ENCODE measurements at regions not wholly inside any gene's neighbourhood (a gene's known extent, or its start where the extent isn't known, plus 50 kb on each side); places are given as distances from the start of the nearest gene placed in this dataset.
"Not testable (repeated sequence)": the region's sequence is repeated elsewhere in the genome, so short reads cannot be mapped to it uniquely, and the experiment has no call there.

GRCh38 chr6:169861431-169862042 is 110.1 kb downstream of the ERMARD start:
- no peak for DNase-seq (ENCODE audit: low spot score)

GRCh38 chr6:169859978-169860703 is 108.7 kb downstream of the ERMARD start:
- no peak for DNase-seq (ENCODE audit: low spot score)

DNA sequence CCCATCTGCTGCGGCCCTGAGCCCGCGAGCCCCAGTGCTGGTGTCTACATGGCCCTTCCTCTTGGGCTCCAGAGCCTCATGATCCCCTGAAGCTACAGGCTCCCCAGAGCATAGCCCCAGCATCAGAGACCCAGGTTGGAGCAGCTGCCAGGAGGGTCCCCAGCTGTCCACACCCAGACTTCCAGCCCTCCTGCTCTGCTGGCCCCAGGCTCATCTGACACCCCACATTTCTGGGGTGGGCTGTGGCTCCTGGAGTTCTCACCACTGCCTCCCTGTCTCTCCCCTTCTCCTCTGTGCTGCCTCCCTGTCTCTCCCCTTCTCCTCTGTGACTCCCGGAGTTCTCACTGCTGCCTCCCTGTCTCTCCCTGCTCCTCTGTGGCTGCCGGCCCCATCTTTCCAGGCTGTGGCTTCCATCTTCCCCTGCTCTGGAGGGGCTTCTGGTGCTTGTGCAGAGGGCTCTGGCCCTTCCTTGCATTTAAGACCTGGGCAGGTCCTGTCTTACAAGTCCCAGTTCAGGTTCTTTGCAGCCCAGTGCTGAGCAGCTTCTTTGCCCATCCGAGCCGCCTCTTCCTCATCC is 108.1 kb downstream of the ERMARD start:
- DNase-seq (ENCODE audit: low spot score), result no peak

DNA sequence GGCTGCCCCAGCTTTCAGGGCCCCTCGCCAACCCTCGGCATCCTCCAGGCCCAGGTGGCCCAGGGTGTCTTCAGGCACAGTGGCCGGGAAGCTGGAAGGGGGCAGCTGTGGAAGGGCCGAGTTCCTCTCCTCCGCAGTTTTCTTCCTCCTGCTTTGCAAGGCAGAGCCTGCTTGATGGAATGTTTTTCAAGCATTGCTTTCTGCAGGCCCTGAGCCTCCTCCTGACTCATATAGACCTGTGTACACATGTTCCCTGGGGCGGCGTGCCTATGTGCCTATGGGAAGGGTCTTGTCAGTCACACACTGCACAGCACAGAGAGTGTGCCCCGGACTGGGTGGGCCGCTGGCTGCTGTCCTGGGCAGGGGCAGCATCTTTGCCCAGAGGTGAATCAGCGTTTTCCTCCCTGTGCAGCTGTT is 107.5 kb downstream of the ERMARD start:
- no peak for DNase-seq (ENCODE audit: low spot score)

GRCh38 chr6:169858293-169858934 is 107.0 kb downstream of the ERMARD start:
- no peak for DNase-seq (ENCODE audit: low spot score)

GRCh38 chr6:169857343-169858292 is 106.2 kb downstream of the ERMARD start:
- DNase-seq (ENCODE audit: low spot score), result no peak

- not testable (repeated sequence) for DNase-seq (ENCODE audit: low spot score)
These were observed 105.3 kb downstream of the ERMARD start for GRCh38 chr6:169856442-169857342.

- no peak for DNase-seq (ENCODE audit: low spot score)
These were observed 103.4 kb downstream of the ERMARD start for GRCh38 chr6:169854813-169855212.

DNA sequence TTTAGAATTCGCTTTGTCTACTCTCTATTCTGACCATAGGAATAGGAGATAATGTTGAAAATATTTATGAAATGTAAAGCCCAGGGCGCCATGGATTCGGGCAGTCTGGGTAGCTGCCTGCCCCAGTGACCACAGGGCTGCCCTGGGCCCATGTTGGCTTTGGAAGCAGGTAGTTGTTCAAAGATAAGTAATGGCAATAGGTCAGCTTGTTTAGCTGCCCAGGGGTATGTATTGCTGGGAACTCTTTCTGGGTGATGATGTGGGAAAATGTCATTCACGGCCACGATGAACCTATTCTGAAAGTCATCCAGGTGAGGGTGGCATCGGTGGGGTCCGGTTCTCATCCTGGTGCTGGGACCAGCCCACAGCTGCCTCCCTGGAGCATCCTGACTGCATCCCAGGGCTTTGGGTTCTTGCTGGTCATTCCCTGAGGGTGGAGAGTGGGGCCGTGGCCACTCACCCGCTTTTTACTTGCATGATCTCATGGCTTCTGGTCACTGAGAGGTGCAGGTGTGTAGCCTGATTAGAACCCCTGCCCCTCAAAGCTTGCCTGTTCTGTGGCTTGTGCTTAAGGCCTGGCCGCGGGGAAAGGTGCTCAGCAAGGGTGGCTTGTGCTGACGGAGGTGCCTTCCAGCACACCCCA is 102.8 kb downstream of the ERMARD start:
- DNase-seq (ENCODE audit: low spot score), result no peak

DNA sequence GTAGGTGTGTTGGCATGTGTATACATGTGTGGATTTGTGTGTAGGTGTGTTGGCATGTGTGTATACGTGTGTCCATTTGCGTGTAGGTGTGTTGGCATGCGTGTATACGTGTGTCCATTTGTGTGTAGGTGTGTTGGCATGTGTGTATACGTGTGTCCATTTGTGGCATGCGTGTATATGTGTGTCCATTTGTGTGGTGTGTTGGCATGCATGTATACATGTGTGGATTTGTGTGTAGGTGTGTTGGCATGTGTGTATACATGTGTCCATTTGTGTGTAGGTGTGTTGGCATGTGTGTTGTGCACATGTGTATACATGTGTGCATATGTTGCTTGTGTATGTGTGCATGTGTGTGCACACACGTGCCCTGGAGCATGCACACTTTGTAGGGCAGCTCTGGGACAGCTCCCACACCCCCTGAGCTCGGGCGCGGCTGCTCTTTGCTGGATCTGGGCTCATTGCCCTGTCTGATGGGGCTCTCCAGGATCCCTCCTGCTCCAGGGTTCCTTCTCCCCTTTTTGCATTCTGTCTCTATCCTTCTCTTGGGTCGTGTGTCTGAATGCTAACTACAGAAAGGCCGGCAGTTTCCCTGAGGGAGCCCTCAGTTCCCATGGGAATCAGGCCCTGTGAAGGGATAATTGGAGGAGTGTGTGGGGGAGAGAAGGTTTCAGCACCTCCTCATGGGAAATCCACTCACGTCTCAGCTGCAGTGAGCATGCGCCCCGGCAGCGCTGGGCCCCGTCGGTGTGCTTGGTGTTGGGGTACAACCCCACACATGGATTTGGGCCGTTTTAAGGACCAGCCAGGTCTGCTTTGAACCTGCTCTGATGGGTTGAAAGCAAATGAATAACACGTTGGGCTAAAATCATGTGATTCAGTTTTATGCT is 102.0 kb downstream of the ERMARD start:
- no peak for DNase-seq (ENCODE audit: low spot score)

DNA sequence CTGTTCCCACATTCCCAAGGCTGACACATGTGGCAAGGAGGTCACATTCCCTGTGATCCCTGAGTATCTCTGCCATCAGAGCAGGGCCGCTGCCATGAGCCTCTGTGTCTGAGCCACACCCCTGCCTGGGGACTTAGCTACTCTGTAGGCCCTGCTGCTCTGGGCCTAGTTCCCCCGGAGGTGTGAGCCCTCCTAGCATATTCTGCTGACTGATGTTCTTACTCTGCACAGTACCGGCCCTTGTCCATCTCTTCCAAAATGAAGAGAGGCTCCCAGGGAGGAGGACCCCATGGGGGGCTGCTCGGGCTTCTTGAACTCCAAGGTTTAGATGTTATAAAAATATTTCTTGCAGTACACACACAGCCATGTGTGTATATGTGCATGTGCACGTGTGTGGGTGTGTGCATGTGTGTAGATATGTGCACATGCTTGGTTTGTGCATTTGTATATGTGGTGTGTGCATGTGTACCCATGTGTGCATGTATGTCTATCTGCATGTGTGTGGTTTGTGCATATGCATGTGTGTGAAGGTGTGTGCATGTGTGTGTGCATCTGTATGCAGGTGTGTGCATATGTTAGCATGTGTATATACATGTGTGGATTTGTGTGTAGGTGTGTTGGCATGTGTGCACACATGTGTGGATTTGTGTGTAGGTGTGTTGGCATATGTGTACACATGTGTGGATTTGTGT is 101.2 kb downstream of the ERMARD start:
- DNase-seq (ENCODE audit: low spot score), result no peak

- no peak for DNase-seq (ENCODE audit: low spot score)
These were observed 100.5 kb downstream of the ERMARD start for GRCh38 chr6:169851641-169852503.

GRCh38 chr6:169850746-169851145 is 99.3 kb downstream of the ERMARD start:
- no peak for DNase-seq (ENCODE audit: low spot score)

DNA sequence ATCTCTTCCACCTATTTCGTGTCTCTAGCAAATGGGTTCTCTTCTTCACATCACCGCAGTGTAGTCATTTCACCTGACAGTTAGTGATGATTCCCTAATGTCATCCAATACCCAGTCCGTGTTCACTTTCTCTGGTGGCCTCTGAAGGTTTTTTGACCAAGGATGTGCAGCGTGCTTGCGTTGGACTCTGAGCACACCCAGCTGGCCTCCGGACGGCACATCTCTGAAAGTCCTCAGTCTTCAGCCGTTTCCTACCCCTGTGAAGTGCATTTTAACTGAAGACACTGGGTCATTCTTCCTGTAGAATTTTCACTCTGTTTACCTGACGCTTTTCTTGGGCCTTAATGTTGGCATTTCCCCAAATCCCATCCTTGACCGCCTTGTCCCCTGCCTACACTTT is 98.7 kb downstream of the ERMARD start:
- DNase-seq (ENCODE audit: low spot score), result no peak

DNA sequence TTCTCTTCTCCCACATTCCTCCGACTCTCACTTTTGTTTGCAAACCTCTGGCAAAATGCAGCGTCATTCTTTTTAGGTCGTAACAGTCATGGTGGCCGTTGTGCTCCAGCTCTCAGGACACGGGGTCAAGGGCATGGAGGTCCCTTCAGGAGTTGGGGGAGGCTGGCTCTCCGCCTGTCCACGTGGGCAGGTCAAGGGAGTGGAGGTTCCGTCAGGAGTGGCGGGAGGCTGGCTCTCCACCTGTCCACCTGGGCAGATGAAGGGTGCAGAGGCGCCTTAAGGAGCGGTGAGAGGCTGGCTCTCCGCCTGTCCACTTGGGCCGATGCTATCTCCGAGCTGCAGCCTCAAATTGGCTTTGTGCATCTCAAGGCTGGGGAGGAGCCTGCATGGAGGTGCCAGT is 98.0 kb downstream of the ERMARD start:
- DNase-seq (ENCODE audit: low spot score), result no peak

DNA sequence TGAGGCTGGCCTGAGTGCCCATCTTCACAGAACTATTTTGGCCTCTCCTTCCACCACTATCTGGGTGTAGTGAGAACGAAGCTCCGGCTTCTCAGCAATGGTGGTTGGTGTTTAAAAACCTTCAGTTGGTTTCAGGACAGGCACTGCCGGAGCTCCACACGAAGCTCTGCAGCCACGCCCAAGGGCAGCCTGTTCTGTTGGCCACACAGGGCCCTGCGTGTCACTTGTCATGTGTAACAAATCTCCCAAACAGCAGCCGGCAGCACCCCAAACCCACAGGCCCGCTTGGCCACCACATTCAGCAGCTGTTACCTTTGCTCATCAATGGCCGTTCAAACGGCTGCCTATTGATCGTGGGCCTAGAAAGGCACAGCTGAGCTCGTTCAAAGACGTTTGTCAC is 97.5 kb downstream of the ERMARD start:
- no peak for DNase-seq (ENCODE audit: low spot score)

- DNase-seq (ENCODE audit: low spot score), result no peak
These were observed 96.5 kb downstream of the ERMARD start for GRCh38 chr6:169847901-169848311.

Data from CD4-positive, alpha-beta T cell treated with Interleukin-15 for 4 hours (primary cell).